Large intestine (tissue), 3 donors: ENCODE measurements at regions not wholly inside any gene's neighbourhood (a gene's known extent, or its start where the extent isn't known, plus 50 kb on each side); places are given as distances from the start of the nearest gene placed in this dataset.

Source experiments
- DNase-seq, 2 donors: peaks; one replicate each; pipeline versions ENCODE4 v3.0.0 to v3.0.0-alpha.2; 2013
- H3K27ac ChIP-seq: one replicate; pipeline ENCODE4 v1.5.1; 2013; ENCODE audit warnings: low read length
- H3K27me3 ChIP-seq: 2 replicates; pipeline ENCODE4 v1.6.1; 2013; ENCODE audit warnings: low read length; ENCODE audit not compliant: control insufficient read depth, insufficient read depth
- H3K36me3 ChIP-seq: 2 replicates; pipeline ENCODE4 v1.6.1; 2013; ENCODE audit warnings: low read length; ENCODE audit not compliant: control insufficient read depth, insufficient read depth
- H3K4me1 ChIP-seq: one replicate; pipeline ENCODE4 v1.6.1; 2013; ENCODE audit warnings: low read length; ENCODE audit not compliant: control insufficient read depth, insufficient read depth
- H3K4me3 ChIP-seq: one replicate; pipeline ENCODE4 v1.5.1; 2013; ENCODE audit warnings: low read length
- H3K9me3 ChIP-seq: one replicate; pipeline ENCODE4 v1.6.1; 2013; ENCODE audit warnings: mild to moderate bottlenecking, low read depth, low read length, moderate library complexity; ENCODE audit not compliant: control insufficient read depth
- WGBS: methylation state at CpG from one replicate; pipeline ENCODE4 v1.1.5; 2013; ENCODE audit warnings: low lambda C conversion rate; ENCODE audit not compliant: insufficient coverage; 5-methylcytosine and 5-hydroxymethylcytosine counted together

DNA sequence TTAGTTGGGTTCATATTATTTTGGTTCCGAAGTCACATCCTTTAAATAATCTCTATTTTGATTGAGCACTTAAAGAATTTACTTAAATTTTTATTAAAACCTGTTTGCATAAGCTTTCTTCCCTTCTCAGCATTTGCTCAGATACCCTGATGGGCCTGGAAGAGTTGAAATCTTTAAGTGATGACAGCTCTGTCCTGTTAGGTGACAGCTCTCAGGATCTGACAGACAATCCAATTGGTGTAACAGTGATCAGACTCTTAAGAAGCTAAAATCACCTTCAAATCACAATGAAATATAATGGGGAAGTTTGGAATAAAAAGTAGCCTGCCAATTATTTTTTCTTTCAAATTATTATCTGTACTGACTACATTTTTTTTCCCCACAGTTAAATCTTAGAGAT is 284.4 kb downstream of the LMO7 start:
- H3K27ac ChIP-seq = no peak overlapping the region
- no peak for DNase-seq
- 80% methylated on average over 1 of the region's 1 CpG for WGBS

DNA sequence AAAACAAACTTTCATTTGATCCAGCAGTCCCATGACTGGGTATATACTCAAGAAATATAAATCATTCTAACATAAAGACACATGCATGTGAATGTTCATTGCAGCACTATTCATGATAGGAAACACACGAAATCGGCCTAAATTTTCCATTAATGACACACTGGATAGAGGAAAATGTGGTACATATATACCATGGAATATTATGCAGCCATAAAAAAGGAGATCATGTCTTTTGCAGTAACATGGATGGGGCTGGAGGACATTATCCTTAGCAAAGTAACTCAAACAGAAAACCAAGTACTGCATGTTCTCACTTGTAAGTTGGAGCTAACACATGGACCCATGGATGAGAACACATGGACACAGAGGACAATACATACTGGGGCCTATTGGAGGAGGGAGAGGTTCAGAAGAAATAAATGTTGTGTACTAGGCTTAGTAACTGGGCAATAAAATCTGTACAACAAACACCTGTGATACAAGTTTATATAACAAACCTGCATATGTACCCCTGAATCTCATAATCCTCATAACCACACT is 283.6 kb downstream of the LMO7 start:
- Histone ChIP-seq H3K27ac (no peak overlapping the region), H3K4me1 (no peaks in the 10 kb centered on the region), H3K27me3 (no peaks in the 10 kb centered on the region), H3K4me3 (no peak overlapping the region), H3K36me3 (no peaks in the 10 kb centered on the region), H3K9me3 (no peaks in the 10 kb centered on the region)
- DNase-seq = no peak
- no CpG with 5 or more reads among the region's 2 CpGs for WGBS

More for the DNA sequence above, 284.4 kb downstream of the LMO7 start:
- Histone ChIP-seq H3K4me3 (no peak overlapping the region), H3K27me3 (no peaks in the 10 kb centered on the region), H3K4me1 (no peaks in the 10 kb centered on the region), H3K9me3 (no peaks in the 10 kb centered on the region), H3K36me3 (no peaks in the 10 kb centered on the region)

- H3K9me3 ChIP-seq = no peaks in the 10 kb centered on the region
- H3K36me3 ChIP-seq = no peaks in the 10 kb centered on the region
- H3K4me3 ChIP-seq = no peak overlapping the region
- H3K4me1 ChIP-seq = no peaks in the 10 kb centered on the region
- no peak for DNase-seq
- no peaks in the 10 kb centered on the region for H3K27me3 ChIP-seq
- H3K27ac ChIP-seq = no peak overlapping the region
Observed at GRCh38 chr13:75915066-75915465, 278.9 kb downstream of the LMO7 start.

DNA sequence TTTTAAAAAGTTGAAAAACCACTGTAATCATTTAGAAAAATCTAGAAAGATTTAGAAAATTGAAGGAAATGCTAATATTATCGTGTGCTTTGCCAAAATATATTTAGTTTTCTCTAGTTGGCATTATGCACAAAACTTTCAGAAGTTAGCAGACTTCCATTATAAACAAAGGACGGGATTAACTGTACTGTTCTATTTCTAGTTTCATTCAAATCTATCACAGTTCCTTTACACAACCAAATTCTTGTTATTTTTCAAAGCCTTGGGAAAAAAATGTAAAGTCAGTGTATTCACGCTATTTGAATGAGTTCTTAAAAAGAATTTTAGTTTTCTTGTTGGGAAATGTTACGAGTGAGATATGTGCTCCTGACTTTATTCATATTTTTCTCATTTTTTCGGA is 277.8 kb downstream of the LMO7 start:
- no peak overlapping the region for H3K27ac ChIP-seq

DNA sequence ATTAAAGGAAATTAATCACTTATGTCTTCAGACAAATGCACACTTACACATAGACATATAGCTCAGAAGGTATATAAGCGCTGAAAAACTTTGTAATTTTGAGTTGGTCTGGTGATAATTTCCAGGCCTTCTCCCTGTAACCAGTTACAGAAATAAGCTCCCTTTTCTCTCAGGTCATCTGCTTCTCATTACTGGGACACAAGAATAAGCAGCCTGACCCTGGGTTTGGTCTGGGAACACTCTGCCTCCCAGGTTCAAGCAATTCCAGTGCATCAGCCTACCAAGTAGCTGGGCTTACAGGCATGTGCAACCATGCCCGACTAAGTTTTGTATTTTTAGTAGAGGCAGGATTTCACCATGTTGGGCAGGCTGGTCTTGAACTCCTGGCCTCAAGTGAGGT is 274.5 kb downstream of the LMO7 start:
- WGBS = no CpG with 5 or more reads among the region's 2 CpGs
- Histone ChIP-seq H3K27ac (no peak overlapping the region), H3K9me3 (no peaks in the 10 kb centered on the region), H3K4me1 (no peaks in the 10 kb centered on the region), H3K36me3 (no peaks in the 10 kb centered on the region), H3K4me3 (no peak overlapping the region), H3K27me3 (no peaks in the 10 kb centered on the region)
- DNase-seq = no peak

More for the DNA sequence above, 277.8 kb downstream of the LMO7 start:
- no peak for DNase-seq
- WGBS = 87% methylated on average over 3 of the region's 5 CpGs
- Histone ChIP-seq H3K27me3 (no peaks in the 10 kb centered on the region), H3K4me1 (no peaks in the 10 kb centered on the region), H3K4me3 (no peak overlapping the region), H3K36me3 (no peaks in the 10 kb centered on the region), H3K9me3 (no peaks in the 10 kb centered on the region)
